Panc1 (cell line): ENCODE measurements at regions not wholly inside any gene's neighbourhood (a gene's known extent, or its start where the extent isn't known, plus 50 kb on each side); places are given as distances from the start of the nearest gene placed in this dataset.

Experiments
- ATAC-seq: fragments of 200-7000 bp; cut with Tn5 transposase; 2 replicates; pipeline ENCODE4 v1.9.1; 2020; ENCODE audit warnings: mild to moderate bottlenecking, moderate library complexity
- BruUV-seq: library from RNA; stranded (reverse); fragments of 400-500 nt; replicated peaks from 2 replicates; lab custom pipeline; 2021; lab: Mats Ljungman, UMichigan
- CTCF ChIA-PET: fragments of 300-600 bp; sonication (Branson Sonifier 250); formaldehyde crosslinking; loops from one replicate; lab custom pipeline; 2022; ENCODE audit warnings: antibody characterized with exemption; lab: Charles Lee
- POLR2A ChIA-PET: fragments of 300-600 bp; sonication (Branson Sonifier 250); formaldehyde crosslinking; loops from one replicate; lab custom pipeline; 2022; ENCODE audit warnings: antibody characterized with exemption; lab: Charles Lee
- DNase-seq: peaks from one replicate; pipeline ENCODE4 v3.0.0-alpha.2; 2010; ENCODE audit warnings: low read depth, low spot score
- H3K27ac ChIP-seq: 2 replicates; pipeline ENCODE4 v1.5.1; 2011; ENCODE audit warnings: mild to moderate bottlenecking, low read length, inconsistent platforms
- H3K27me3 ChIP-seq: fragments of 200-500 bp; sonication (Bioruptor generic); 2 replicates; pipeline ENCODE4 v1.6.0; 2014; ENCODE audit warnings: low read length, inconsistent platforms; ENCODE audit not compliant: control insufficient read depth, insufficient read depth
- H3K36me3 ChIP-seq: fragments of 200-500 bp; sonication (Bioruptor generic); 2 replicates; pipeline ENCODE4 v1.5.1; 2014; ENCODE audit warnings: inconsistent platforms, mild to moderate bottlenecking, low read length, moderate library complexity; ENCODE audit not compliant: control insufficient read depth, insufficient read depth
- H3K4me1 ChIP-seq: 2 replicates; pipeline ENCODE4 v1.5.1; 2011; ENCODE audit warnings: inconsistent platforms, mild to moderate bottlenecking, low read length, moderate library complexity; ENCODE audit not compliant: control insufficient read depth, insufficient read depth
- H3K4me3 ChIP-seq, 2 experiments: 2 replicates each; pipeline ENCODE4 v1.5.1; 2011 to 2012; ENCODE audit warnings: low read depth in 2 of 2, low read length in 2 of 2, mild to moderate bottlenecking in 2 of 2, inconsistent platforms in 1 of 2, moderate library complexity in 1 of 2
- H3K9me3 ChIP-seq: fragments of 200-500 bp; sonication (Bioruptor generic); 2 replicates; pipeline ENCODE4 v1.5.1; 2014; ENCODE audit warnings: low read depth, mild to moderate bottlenecking, inconsistent platforms, low read length, moderate library complexity; ENCODE audit not compliant: control insufficient read depth, insufficient read depth
- CTCF ChIP-seq: fragments of 450-650 bp; IDR thresholded peaks from 2 replicates; pipeline ENCODE4 v1.5.1; 2017; ENCODE audit warnings: mild to moderate bottlenecking
- POLR2AphosphoS5 ChIP-seq: IDR thresholded peaks from 2 replicates; pipeline ENCODE4 v1.6.1; 2012; ENCODE audit warnings: mild to moderate bottlenecking, low read depth, low read length, moderate library complexity
- REST ChIP-seq, 2 experiments: IDR thresholded peaks; 2 replicates each; pipeline ENCODE4 v1.6.1; 2011 to 2012; ENCODE audit warnings: low read depth in 2 of 2, control low read depth in 1 of 2, low read length in 1 of 2, mild to moderate bottlenecking in 1 of 2, moderate library complexity in 1 of 2; ENCODE audit not compliant: insufficient read depth in 1 of 2
- SIN3A ChIP-seq: IDR thresholded peaks from 2 replicates; pipeline ENCODE4 v1.6.1; 2012; ENCODE audit warnings: low read depth, mild to moderate bottlenecking, low read length, moderate library complexity, borderline replicate concordance; ENCODE audit not compliant: insufficient read depth
- TCF7L2 ChIP-seq: IDR thresholded peaks from 2 replicates; pipeline ENCODE4 v1.6.1; 2011; ENCODE audit warnings: mild to moderate bottlenecking, low read depth, low read length, inconsistent platforms
- in situ Hi-C: cut with HindIII; loops from 2 replicates; pipeline ENCODE4 v1.10.0; 2016; ENCODE audit warnings: low sequenced_read_pairs, low pct_unique_long_range_greater_than_20kb
- intact Hi-C: fragments of 100-400 bp; cut with micrococcal nuclease; formaldehyde crosslinking; loops from one replicate; pipeline ENCODE4 v1.10.0; 2022; ENCODE audit not compliant: unreplicated experiment

GRCh38 chr2:120612931-120613330, 122.7 kb upstream of the GLI2 start:
- in situ Hi-C loops (no loop called here), intact Hi-C loops (no loop called here)
- Histone ChIP-seq H3K27me3 (no peaks in the 10 kb centered on the region; the same call in 1 of the 2 replicates), H3K9me3 (no peaks in the 10 kb centered on the region), H3K36me3 (no peaks in the 10 kb centered on the region), H3K4me3 (no peak overlapping the region), H3K27ac (no peak overlapping the region), H3K4me1 (no peaks in the 10 kb centered on the region)
- DNase-seq (no peak), ATAC-seq (no peak)
- no TSS peak for BruUV-seq
- ChIA-PET POLR2A (no interaction called here), CTCF (interaction anchor here (0.6 to 0.9 kb wide), 2 partner anchors 16 to 101 kb away, joined by 4 to 5 read pairs; no protein-coding TSS in a partner anchor)
- TF ChIP-seq SIN3A (no peak), CTCF (no peak), REST (IDR thresholded peaks at IDR 0.05; ENCODE audit: insufficient read depth in 1 of 2, low read depth in 2 of 2, low read length in 1 of 2) (no peak), POLR2AphosphoS5 (no peak), TCF7L2 (no peak)

GRCh38 chr2:120613742-120614571, 121.7 kb upstream of the GLI2 start:
- no peak for ATAC-seq
- TF ChIP-seq TCF7L2 (no peak), POLR2AphosphoS5 (no peak), REST (IDR thresholded peaks at IDR 0.05; ENCODE audit: insufficient read depth in 1 of 2, low read depth in 2 of 2, low read length in 1 of 2) (no peak), CTCF (no peak), SIN3A (no peak)
- in situ Hi-C loops: no loop called here
- no TSS peak for BruUV-seq
- H3K9me3 ChIP-seq: no peaks in the 10 kb centered on the region
- H3K4me1 ChIP-seq: no peaks in the 10 kb centered on the region
- no peak overlapping the region for H3K27ac ChIP-seq
- no peak overlapping the region for H3K4me3 ChIP-seq
- ChIA-PET CTCF (no interaction called here), POLR2A (no interaction called here)
- intact Hi-C loops: no loop called here
- no peaks in the 10 kb centered on the region; the same call in 1 of the 2 replicates for H3K27me3 ChIP-seq
- DNase-seq: no peak
- H3K36me3 ChIP-seq: no peaks in the 10 kb centered on the region
